Adrenal gland (tissue), 5 donors: ENCODE measurements at regions not wholly inside any gene's neighbourhood (a gene's known extent, or its start where the extent isn't known, plus 50 kb on each side); places are given as distances from the start of the nearest gene placed in this dataset.

Source experiments
- POLR2A ChIP-seq, 2 donors: fragments of 450-650 bp; IDR thresholded peaks; one replicate each; pipeline ENCODE4 v1.6.1; 2017; ENCODE audit warnings: antibody characterized with exemption in 2 of 2, mild to moderate bottlenecking in 2 of 2, moderate library complexity in 1 of 2
- TF ChIP-seq, protein P1 (sequence below), 6 experiments: fragments of 450-650 bp in 4 of 6; fragments of 200-600 bp in 2 of 6; sonication (generic) in 1 of 6; IDR thresholded peaks; 1 replicate in 5 of 6; 2 replicates in 1 of 6; pipeline versions ENCODE4 v1.5.1 to v1.8.0; 2016 to 2021; ENCODE audit warnings: antibody characterized with exemption in 6 of 6, mild to moderate bottlenecking in 2 of 6, moderate library complexity in 1 of 6
- donor health status: DM: no; HTN: no; CAD: no.

DNA sequence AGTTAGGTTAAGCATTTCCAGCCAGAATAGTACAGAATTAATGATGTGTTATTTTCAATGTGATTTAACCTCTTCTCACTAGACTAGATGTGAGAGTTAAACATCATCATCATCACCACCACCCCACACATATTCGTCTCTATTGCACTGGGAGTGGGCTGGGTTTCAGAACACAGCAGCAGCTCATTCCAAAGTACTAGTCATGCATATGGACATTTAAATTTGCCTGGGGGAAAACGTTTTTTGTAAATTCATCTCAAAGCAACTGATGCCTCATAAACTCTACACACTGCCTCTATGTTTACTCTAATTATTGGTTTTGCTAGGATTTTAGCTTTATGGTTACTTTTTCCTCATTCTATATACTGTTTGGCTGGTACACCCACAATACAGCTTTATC, 509.1 kb downstream of the PPP4R3C start:
- TF ChIP-seq, protein P1, sequence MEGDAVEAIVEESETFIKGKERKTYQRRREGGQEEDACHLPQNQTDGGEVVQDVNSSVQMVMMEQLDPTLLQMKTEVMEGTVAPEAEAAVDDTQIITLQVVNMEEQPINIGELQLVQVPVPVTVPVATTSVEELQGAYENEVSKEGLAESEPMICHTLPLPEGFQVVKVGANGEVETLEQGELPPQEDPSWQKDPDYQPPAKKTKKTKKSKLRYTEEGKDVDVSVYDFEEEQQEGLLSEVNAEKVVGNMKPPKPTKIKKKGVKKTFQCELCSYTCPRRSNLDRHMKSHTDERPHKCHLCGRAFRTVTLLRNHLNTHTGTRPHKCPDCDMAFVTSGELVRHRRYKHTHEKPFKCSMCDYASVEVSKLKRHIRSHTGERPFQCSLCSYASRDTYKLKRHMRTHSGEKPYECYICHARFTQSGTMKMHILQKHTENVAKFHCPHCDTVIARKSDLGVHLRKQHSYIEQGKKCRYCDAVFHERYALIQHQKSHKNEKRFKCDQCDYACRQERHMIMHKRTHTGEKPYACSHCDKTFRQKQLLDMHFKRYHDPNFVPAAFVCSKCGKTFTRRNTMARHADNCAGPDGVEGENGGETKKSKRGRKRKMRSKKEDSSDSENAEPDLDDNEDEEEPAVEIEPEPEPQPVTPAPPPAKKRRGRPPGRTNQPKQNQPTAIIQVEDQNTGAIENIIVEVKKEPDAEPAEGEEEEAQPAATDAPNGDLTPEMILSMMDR (IDR thresholded peaks at IDR 0.05) = no peak
- TF ChIP-seq POLR2A (IDR thresholded peaks at IDR 0.05) = no peak
